22Rv1 (cell line): ENCODE measurements at regions not wholly inside any gene's neighbourhood (a gene's known extent, or its start where the extent isn't known, plus 50 kb on each side); places are given as distances from the start of the nearest gene placed in this dataset.

Experiments
- CTCF ChIP-seq: fragments of 450-650 bp; IDR thresholded peaks from 2 replicates; pipeline ENCODE4 v1.5.1; 2017; ENCODE audit warnings: mild to moderate bottlenecking
- ZFX ChIP-seq: fragments of 450-650 bp; IDR thresholded peaks from 2 replicates; pipeline ENCODE4 v1.6.1; 2017; ENCODE audit warnings: antibody characterized with exemption, borderline replicate concordance

- no peak for TF ChIP-seq CTCF
- TF ChIP-seq ZFX, result no peak
Observed at GRCh38 chr6:113508249-113508648, 348.9 kb upstream of the MARCKS start.
